GM12874 (cell line): ENCODE measurements at regions not wholly inside any gene's neighbourhood (a gene's known extent, or its start where the extent isn't known, plus 50 kb on each side); places are given as distances from the start of the nearest gene placed in this dataset.

Experiments used
- CTCF ChIP-seq: IDR thresholded peaks from 2 replicates; pipeline ENCODE4 v1.5.1; 2011; ENCODE audit warnings: low read depth, mild to moderate bottlenecking, control low read depth, low read length, moderate library complexity; ENCODE audit not compliant: insufficient read depth

GRCh38 chr4:129988957-129989356, 893.0 kb downstream of the C4orf33 start:
- TF ChIP-seq CTCF: no peak

- TF ChIP-seq CTCF: no peak
These were observed 898.8 kb downstream of the C4orf33 start for GRCh38 chr4:129994715-129995114.

- TF ChIP-seq CTCF: no peak
These were observed 902.6 kb downstream of the C4orf33 start for GRCh38 chr4:129998436-129999150.

GRCh38 chr4:129999156-129999555, 903.2 kb downstream of the C4orf33 start:
- no peak for TF ChIP-seq CTCF

- no peak for TF ChIP-seq CTCF
These were observed 912.5 kb downstream of the C4orf33 start for GRCh38 chr4:130008461-130008860.

- no peak for TF ChIP-seq CTCF
These were observed 925.8 kb downstream of the C4orf33 start for GRCh38 chr4:130021706-130022105.

DNA sequence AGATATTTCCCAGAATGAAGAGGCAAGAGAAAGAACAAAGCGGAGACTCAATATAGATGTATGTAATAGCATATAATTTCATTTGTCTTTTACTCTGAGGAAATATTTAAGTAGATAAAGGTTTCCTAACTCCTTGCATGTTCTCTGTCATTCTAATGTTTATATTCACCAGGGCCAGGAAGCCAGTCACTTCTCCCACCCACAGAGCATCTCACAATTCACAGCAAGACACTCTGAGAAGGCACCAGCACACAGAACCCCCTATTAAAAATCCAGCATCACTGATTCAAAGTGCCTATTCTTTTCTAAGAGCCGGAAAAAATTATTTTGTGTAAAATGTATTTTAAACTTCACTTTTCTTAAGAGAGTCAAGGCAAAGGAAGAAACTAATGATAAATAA, 927.1 kb downstream of the C4orf33 start:
- no peak for TF ChIP-seq CTCF
